Upper lobe of left lung (tissue), 6 donors: ENCODE measurements at regions not wholly inside any gene's neighbourhood (a gene's known extent, or its start where the extent isn't known, plus 50 kb on each side); places are given as distances from the start of the nearest gene placed in this dataset.

Experiments
- ATAC-seq, 2 donors: fragments of 200-7000 bp; cut with Tn5 transposase; one replicate each; pipeline ENCODE4 v1.9.1; 2022; ENCODE audit warnings: mild to moderate bottlenecking in 2 of 2, moderate library complexity in 2 of 2; ENCODE audit not compliant: low FRiP score in 2 of 2
- DNase-seq, 2 donors: peaks; one replicate each; pipeline ENCODE4 v3.0.0-alpha.2; 2019 to 2020
- H3K27ac ChIP-seq, 4 donors: fragments of 200-600 bp; sonication (generic); one replicate each; pipeline ENCODE4 v1.5.1; 2016 to 2019
- H3K27me3 ChIP-seq, 4 donors: fragments of 200-600 bp; sonication (generic); one replicate each; pipeline ENCODE4 v1.5.1; 2017 to 2019
- H3K36me3 ChIP-seq, 4 donors: fragments of 200-600 bp; sonication (generic); one replicate each; pipeline ENCODE4 v1.5.1; 2016 to 2019
- H3K4me1 ChIP-seq, 4 donors: fragments of 200-600 bp; sonication (generic); one replicate each; pipeline ENCODE4 v1.5.1; 2018 to 2019
- H3K4me3 ChIP-seq, 4 donors: fragments of 200-600 bp; sonication (generic); one replicate each; pipeline ENCODE4 v1.5.1; 2017 to 2019; ENCODE audit warnings: mild to moderate bottlenecking in 2 of 4, moderate library complexity in 1 of 4
- H3K9me3 ChIP-seq, 4 donors: fragments of 200-600 bp; sonication (generic); one replicate each; pipeline ENCODE4 v1.5.1; 2018 to 2019
- EP300 ChIP-seq, 4 donors: sonication (generic); formaldehyde crosslinking; IDR thresholded peaks; one replicate each; pipeline ENCODE4 v1.5.1; 2017; ENCODE audit warnings: antibody characterized with exemption in 4 of 4, control low read depth in 2 of 4
- POLR2A ChIP-seq, 4 donors: fragments of 450-650 bp; IDR thresholded peaks; one replicate each; pipeline ENCODE4 v1.5.1; 2016 to 2017; ENCODE audit warnings: antibody characterized with exemption in 4 of 4, mild to moderate bottlenecking in 2 of 4
- POLR2AphosphoS5 ChIP-seq, 2 donors: sonication (generic); formaldehyde crosslinking; IDR thresholded peaks; one replicate each; pipeline ENCODE4 v1.5.1; 2017; ENCODE audit warnings: antibody characterized with exemption in 2 of 2
- WGBS, 2 donors: methylation state at CpG; one replicate each; pipeline ENCODE4 v1.1.5; 2017 to 2018; 5-methylcytosine and 5-hydroxymethylcytosine counted together
- TF ChIP-seq, protein P1 (sequence below), 6 experiments: fragments of 450-650 bp in 4 of 6; fragments of 200-600 bp in 2 of 6; sonication (generic) in 2 of 6; IDR thresholded peaks; one replicate each; pipeline ENCODE4 v1.5.1; 2016 to 2019; ENCODE audit warnings: antibody characterized with exemption in 6 of 6
- donor health status: DM: no; HTN: no; CAD: no; lungs with moderate emphysema.
- donor health status: DM: no; HTN: yes; CAD: no; lungs with severe emphysema.

DNA sequence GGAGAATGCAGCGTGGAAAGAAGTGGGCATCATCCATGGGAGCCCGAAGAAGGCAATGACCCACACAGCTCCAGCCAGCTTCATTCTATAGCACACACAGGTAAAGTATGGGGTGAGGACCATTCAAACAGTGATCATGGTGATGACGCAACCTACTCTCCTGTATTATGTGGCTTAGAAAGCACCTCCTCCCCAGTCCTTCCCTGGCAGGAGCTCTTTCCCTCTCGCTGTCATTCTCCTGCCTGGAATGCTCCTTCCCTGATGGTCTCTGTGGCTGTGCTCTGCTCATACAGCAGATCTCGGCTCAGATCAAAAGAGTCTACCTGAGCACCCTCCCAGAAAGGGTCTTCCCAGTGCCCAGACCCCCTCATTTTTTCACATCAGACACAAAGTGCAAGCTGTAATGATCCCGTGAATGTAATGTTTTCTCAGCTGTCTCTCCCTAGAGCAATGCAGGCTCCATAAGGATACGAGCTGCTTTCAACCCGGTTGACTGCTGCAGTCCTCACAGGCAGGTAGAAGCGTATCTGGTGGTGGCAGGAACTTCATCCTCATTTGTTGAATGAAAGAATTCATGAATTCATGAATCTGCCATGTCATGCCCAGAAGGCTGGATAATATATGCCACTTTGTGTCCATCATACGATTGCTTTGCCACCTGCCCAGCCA lies 248.8 kb downstream of the HS3ST3A1 start:
- 78 to 94% methylated on average over 8 to 10 of the region's 10 CpGs for WGBS, 2 donors
- H3K9me3 ChIP-seq = no peaks in the 10 kb centered on the region
- TF ChIP-seq EP300 (IDR thresholded peaks at IDR 0.05) = no peak
- TF ChIP-seq POLR2A (IDR thresholded peaks at IDR 0.05) = no peak
- TF ChIP-seq, protein P1, sequence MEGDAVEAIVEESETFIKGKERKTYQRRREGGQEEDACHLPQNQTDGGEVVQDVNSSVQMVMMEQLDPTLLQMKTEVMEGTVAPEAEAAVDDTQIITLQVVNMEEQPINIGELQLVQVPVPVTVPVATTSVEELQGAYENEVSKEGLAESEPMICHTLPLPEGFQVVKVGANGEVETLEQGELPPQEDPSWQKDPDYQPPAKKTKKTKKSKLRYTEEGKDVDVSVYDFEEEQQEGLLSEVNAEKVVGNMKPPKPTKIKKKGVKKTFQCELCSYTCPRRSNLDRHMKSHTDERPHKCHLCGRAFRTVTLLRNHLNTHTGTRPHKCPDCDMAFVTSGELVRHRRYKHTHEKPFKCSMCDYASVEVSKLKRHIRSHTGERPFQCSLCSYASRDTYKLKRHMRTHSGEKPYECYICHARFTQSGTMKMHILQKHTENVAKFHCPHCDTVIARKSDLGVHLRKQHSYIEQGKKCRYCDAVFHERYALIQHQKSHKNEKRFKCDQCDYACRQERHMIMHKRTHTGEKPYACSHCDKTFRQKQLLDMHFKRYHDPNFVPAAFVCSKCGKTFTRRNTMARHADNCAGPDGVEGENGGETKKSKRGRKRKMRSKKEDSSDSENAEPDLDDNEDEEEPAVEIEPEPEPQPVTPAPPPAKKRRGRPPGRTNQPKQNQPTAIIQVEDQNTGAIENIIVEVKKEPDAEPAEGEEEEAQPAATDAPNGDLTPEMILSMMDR (IDR thresholded peaks at IDR 0.05) = no peak
- H3K4me3 ChIP-seq = no peak overlapping the region
- DNase-seq (no peak), ATAC-seq (no peak)
- H3K27me3 ChIP-seq = no peaks in the 10 kb centered on the region
- no peaks in the 10 kb centered on the region for H3K4me1 ChIP-seq
- no peaks in the 10 kb centered on the region for H3K36me3 ChIP-seq
- no peak overlapping the region for H3K27ac ChIP-seq

DNA sequence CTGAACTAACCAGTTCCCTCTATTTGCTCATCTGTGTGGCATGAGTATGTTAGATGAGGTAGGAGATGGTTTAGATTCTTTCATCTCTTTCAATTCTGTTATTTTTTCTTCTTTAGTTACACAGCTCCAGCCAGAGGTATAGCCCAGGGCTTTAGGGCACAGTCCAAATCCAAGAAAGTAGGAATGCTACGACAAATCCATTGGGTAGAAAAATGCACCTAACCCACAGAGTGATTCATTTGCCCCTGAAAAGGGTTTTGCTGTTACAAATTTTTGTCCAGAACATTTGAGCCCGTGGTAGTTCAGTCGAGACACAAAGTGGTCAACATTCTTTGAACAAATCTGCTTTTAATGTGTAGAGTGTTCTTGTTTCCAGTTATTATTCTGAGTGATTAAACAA lies 250.7 kb downstream of the HS3ST3A1 start:
- Histone ChIP-seq H3K4me3 (no peak overlapping the region), H3K27ac (no peak overlapping the region), H3K27me3 (no peaks in the 10 kb centered on the region), H3K4me1 (no peaks in the 10 kb centered on the region), H3K9me3 (no peaks in the 10 kb centered on the region), H3K36me3 (no peaks in the 10 kb centered on the region)
- no peak for ATAC-seq
- no peak for DNase-seq
- 63 to 71% methylated on average over 3 of the region's 3 CpGs for WGBS, 2 donors
- no peak for TF ChIP-seq EP300 (IDR thresholded peaks at IDR 0.05)
- TF ChIP-seq POLR2A (IDR thresholded peaks at IDR 0.05) = no peak
- no peak for TF ChIP-seq POLR2AphosphoS5 (IDR thresholded peaks at IDR 0.05)
- TF ChIP-seq, protein P1 (IDR thresholded peaks at IDR 0.05) = no peak

DNA sequence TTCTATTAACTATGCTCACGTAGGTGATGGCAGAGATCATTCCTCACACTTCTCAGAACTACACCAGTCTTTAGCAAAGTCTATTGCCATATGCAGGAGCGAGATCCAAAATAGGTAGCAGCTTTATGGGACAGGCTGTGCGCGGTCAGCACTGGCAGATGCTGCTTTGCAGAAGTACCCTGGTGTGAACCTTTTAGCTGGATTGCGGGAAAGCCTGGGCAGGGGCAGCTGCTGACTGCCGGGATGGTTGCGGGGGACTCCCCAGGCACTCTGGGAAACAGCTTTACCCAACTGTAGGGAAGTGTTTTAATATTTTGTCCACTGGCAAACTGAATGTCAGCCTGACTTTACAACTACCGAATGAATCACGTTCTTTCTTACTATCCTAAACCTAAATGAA lies 251.3 kb downstream of the HS3ST3A1 start:
- H3K36me3 ChIP-seq = no peaks in the 10 kb centered on the region
- DNase-seq = peak in 1 of 2 donors; percentile 13
- H3K4me1 ChIP-seq = no peaks in the 10 kb centered on the region
- H3K27ac ChIP-seq = no peak overlapping the region
- WGBS, 2 donors = 85 to 96% methylated on average over 9 of the region's 9 CpGs
- TF ChIP-seq, protein P1 (IDR thresholded peaks at IDR 0.05) = no peak
- TF ChIP-seq POLR2A (IDR thresholded peaks at IDR 0.05) = no peak
- no peak for TF ChIP-seq EP300 (IDR thresholded peaks at IDR 0.05)
- TF ChIP-seq POLR2AphosphoS5 (IDR thresholded peaks at IDR 0.05) = no peak
- H3K27me3 ChIP-seq = no peaks in the 10 kb centered on the region
- no peaks in the 10 kb centered on the region for H3K9me3 ChIP-seq
- no peak overlapping the region for H3K4me3 ChIP-seq
- no peak for ATAC-seq

DNA sequence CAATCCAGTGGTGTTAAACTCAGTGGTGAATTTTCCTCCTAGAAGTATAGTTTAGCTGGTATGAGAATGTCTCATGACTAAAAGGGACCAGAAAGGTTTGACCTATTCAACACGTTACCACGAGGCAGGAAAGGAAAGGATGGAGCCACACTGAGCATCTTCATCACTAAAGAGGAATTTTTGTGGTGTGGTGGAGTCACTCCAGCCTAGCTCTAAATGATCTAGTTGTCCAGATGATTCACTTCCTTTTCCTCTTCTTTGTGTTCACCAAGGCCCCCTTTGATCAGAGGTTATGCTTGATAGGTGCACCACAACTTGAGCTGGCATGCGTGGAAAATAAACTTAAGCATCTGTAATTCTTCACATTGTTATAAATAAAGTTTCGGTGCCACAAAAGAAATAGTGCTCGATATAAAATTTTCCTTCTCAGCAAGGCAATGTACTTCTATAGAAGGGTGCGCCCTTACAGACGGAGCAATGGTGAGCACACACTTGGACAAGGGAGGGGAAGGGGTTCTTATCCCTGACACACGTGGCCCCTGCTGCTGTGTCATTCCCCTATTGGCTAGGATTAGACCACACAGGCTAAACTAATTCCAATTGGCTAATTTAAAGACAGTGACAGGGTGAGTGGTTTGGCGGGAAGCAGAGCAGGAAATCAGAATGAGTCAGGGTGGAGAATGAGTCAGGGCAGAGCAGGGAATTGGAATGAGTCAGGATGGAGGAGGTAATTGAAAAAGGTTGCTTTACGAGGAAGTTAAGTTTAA lies 254.6 kb downstream of the HS3ST3A1 start:
- Histone ChIP-seq H3K27ac (no peak overlapping the region), H3K4me1 (no peaks in the 10 kb centered on the region), H3K36me3 (no peaks in the 10 kb centered on the region), H3K27me3 (no peaks in the 10 kb centered on the region), H3K4me3 (no peak overlapping the region), H3K9me3 (no peaks in the 10 kb centered on the region)
- DNase-seq = no peak
- 76 to 77% methylated on average over 10 of the region's 10 CpGs for WGBS, 2 donors
- peak in 1 of 2 donors; percentile 71 for ATAC-seq
- TF ChIP-seq POLR2AphosphoS5 (IDR thresholded peaks at IDR 0.05) = no peak
- TF ChIP-seq, protein P1 (IDR thresholded peaks at IDR 0.05) = no peak
- TF ChIP-seq POLR2A (IDR thresholded peaks at IDR 0.05) = no peak
- no peak for TF ChIP-seq EP300 (IDR thresholded peaks at IDR 0.05)
